SIG-M5 (cell line): ENCODE measurements at regions not wholly inside any gene's neighbourhood (a gene's known extent, or its start where the extent isn't known, plus 50 kb on each side); places are given as distances from the start of the nearest gene placed in this dataset.
"Not testable (repeated sequence)": the region's sequence is repeated elsewhere in the genome, so short reads cannot be mapped to it uniquely, and the experiment has no call there.

Experiments
- DNase-seq: peaks from one replicate; lab custom pipeline; 2025; lab: John Stamatoyannopoulos, UW

- no peak for DNase-seq
These were observed 541.1 kb upstream of the SPRY2 start for GRCh38 chr13:80881942-80882445.

- DNase-seq = no peak
These were observed 540.6 kb upstream of the SPRY2 start for GRCh38 chr13:80881495-80881894.

GRCh38 chr13:80881034-80881433 is 540.1 kb upstream of the SPRY2 start:
- no peak for DNase-seq

GRCh38 chr13:80877944-80878241 is 537.0 kb upstream of the SPRY2 start:
- DNase-seq = no peak

GRCh38 chr13:80877209-80877943 is 536.5 kb upstream of the SPRY2 start:
- no peak for DNase-seq

- peak; percentile 96 for DNase-seq
These were observed 532.7 kb upstream of the SPRY2 start for GRCh38 chr13:80873589-80873988.

- DNase-seq = not testable (repeated sequence)
These were observed 531.0 kb upstream of the SPRY2 start for GRCh38 chr13:80871971-80872370.

GRCh38 chr13:80871481-80871880 is 530.6 kb upstream of the SPRY2 start:
- no peak for DNase-seq

- DNase-seq = no peak
These were observed 529.3 kb upstream of the SPRY2 start for GRCh38 chr13:80870186-80870585.

GRCh38 chr13:80866921-80867320 is 526.0 kb upstream of the SPRY2 start:
- DNase-seq = no peak

GRCh38 chr13:80865329-80865728 is 524.4 kb upstream of the SPRY2 start:
- DNase-seq = no peak

- DNase-seq = no peak
These were observed 521.5 kb upstream of the SPRY2 start for GRCh38 chr13:80862456-80862855.

GRCh38 chr13:80860845-80861244 is 519.9 kb upstream of the SPRY2 start:
- DNase-seq = no peak

GRCh38 chr13:80858131-80858530 is 517.2 kb upstream of the SPRY2 start:
- no peak for DNase-seq

- no peak for DNase-seq
These were observed 516.4 kb upstream of the SPRY2 start for GRCh38 chr13:80857321-80857720.

- no peak for DNase-seq
These were observed 509.8 kb upstream of the SPRY2 start for GRCh38 chr13:80850771-80851170.

GRCh38 chr13:80844164-80844563 is 503.2 kb upstream of the SPRY2 start:
- DNase-seq = no peak

- DNase-seq = no peak
These were observed 500.5 kb upstream of the SPRY2 start for GRCh38 chr13:80841414-80841813.

- no peak for DNase-seq
These were observed 499.5 kb upstream of the SPRY2 start for GRCh38 chr13:80840316-80840976.

- DNase-seq = no peak
These were observed 495.0 kb upstream of the SPRY2 start for GRCh38 chr13:80835902-80836301.

GRCh38 chr13:80830431-80830830 is 489.5 kb upstream of the SPRY2 start:
- no peak for DNase-seq

GRCh38 chr13:80828759-80829158 is 487.8 kb upstream of the SPRY2 start:
- no peak for DNase-seq

- DNase-seq = no peak
These were observed 484.4 kb upstream of the SPRY2 start for GRCh38 chr13:80825276-80825675.

- DNase-seq = no peak
These were observed 483.3 kb upstream of the SPRY2 start for GRCh38 chr13:80824229-80824628.
